NB4 (cell line): ENCODE measurements at regions not wholly inside any gene's neighbourhood (a gene's known extent, or its start where the extent isn't known, plus 50 kb on each side); places are given as distances from the start of the nearest gene placed in this dataset.

Experiments
- DNase-seq: peaks from one replicate; pipeline ENCODE4 v3.0.0; 2010; ENCODE audit warnings: low read depth
- H3K4me3 ChIP-seq: one replicate; pipeline ENCODE4 v1.5.1; 2011; ENCODE audit warnings: mild to moderate bottlenecking, low read depth, low read length, moderate library complexity
- MAX ChIP-seq: IDR thresholded peaks from 2 replicates; pipeline ENCODE4 v1.6.1; 2011; ENCODE audit warnings: low read depth, low read length
- MYC ChIP-seq: IDR thresholded peaks from 2 replicates; pipeline ENCODE4 v1.6.1; 2011; ENCODE audit warnings: low read depth, low read length
- POLR2A ChIP-seq: IDR thresholded peaks from 2 replicates; pipeline ENCODE4 v1.6.1; 2011; ENCODE audit warnings: mild to moderate bottlenecking; ENCODE audit not compliant: insufficient read length; ENCODE audit errors: extremely low read depth
- TF ChIP-seq, protein P1 (sequence below): IDR thresholded peaks from one replicate; pipeline ENCODE4 v1.5.1; 2012; ENCODE audit warnings: low read depth, low read length

GRCh38 chr4:107467461-107467860 is 252.6 kb downstream of the PAPSS1 start:
- no peak overlapping the region for H3K4me3 ChIP-seq
- TF ChIP-seq POLR2A (no peak), MYC (no peak), MAX (no peak)
- TF ChIP-seq, protein P1, sequence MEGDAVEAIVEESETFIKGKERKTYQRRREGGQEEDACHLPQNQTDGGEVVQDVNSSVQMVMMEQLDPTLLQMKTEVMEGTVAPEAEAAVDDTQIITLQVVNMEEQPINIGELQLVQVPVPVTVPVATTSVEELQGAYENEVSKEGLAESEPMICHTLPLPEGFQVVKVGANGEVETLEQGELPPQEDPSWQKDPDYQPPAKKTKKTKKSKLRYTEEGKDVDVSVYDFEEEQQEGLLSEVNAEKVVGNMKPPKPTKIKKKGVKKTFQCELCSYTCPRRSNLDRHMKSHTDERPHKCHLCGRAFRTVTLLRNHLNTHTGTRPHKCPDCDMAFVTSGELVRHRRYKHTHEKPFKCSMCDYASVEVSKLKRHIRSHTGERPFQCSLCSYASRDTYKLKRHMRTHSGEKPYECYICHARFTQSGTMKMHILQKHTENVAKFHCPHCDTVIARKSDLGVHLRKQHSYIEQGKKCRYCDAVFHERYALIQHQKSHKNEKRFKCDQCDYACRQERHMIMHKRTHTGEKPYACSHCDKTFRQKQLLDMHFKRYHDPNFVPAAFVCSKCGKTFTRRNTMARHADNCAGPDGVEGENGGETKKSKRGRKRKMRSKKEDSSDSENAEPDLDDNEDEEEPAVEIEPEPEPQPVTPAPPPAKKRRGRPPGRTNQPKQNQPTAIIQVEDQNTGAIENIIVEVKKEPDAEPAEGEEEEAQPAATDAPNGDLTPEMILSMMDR, result no peak
- DNase-seq, result no peak

GRCh38 chr4:107458194-107458593 is 261.8 kb downstream of the PAPSS1 start:
- TF ChIP-seq POLR2A, result no peak
- no peak overlapping the region for H3K4me3 ChIP-seq
- DNase-seq, result no peak

DNA sequence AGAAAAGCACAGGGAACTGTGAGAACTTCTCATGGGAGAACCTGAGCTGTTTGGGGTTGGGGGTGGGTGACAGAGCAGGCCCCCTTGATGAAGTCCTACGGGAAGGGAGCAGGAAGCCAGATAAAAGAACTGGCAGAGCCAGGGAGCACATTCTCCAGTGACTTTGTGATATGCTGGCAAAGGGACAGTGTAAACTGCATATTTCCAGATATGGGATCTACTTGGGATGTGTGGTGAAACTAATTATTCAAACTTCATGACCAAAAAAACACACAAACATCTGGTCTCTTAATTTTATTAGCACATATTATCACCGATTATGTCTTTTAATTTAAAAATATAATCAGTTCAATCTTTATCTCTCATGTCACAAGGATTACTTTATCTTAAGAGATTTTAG is 266.0 kb downstream of the PAPSS1 start:
- DNase-seq, result no peak
- no peak overlapping the region for H3K4me3 ChIP-seq
- TF ChIP-seq, protein P1, result no peak
- no peak for TF ChIP-seq MYC

GRCh38 chr4:107452717-107453630 is 267.1 kb downstream of the PAPSS1 start:
- no peak for DNase-seq
- TF ChIP-seq, protein P1, result no peak
- TF ChIP-seq MYC (no peak), MAX (no peak), POLR2A (no peak)

GRCh38 chr4:107449611-107450369 is 270.2 kb downstream of the PAPSS1 start:
- TF ChIP-seq, protein P1, result no peak
- TF ChIP-seq MYC, result no peak
- TF ChIP-seq MAX, result no peak
- TF ChIP-seq POLR2A, result no peak
- no peak for DNase-seq
- no peak overlapping the region for H3K4me3 ChIP-seq

More at GRCh38 chr4:107452717-107453630, 267.1 kb downstream of the PAPSS1 start:
- H3K4me3 ChIP-seq, result no peak overlapping the region

DNA sequence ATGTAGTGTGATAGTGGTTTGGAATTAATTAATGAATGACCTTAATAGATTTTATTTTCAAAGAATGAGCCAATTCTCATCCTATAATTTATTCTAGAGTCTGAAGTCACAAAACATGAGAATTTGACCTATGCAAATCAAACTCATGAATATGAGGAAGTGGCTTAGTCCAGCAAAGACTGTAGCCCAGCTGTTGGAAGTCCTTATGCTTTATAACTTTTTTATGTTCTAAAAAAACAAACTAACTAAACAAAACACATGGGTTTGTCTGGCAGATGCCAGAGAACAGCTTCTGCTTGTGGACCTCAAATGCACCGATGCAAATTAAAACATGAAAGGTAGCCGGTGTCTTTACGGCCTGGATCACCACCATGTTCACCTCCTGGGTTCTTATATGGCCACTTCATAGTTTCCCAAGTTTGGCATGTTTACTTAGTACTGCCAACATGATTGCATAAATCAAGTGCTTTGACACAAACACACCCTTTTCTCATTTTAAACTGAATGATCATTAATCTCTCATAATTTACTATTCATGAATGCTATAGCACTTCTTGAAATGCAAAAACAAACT is 277.4 kb downstream of the PAPSS1 start:
- TF ChIP-seq, protein P1, result no peak
- no peak for TF ChIP-seq MYC
- TF ChIP-seq MAX, result no peak
- no peak for TF ChIP-seq POLR2A

More for the DNA sequence above, 277.4 kb downstream of the PAPSS1 start:
- DNase-seq, result no peak
- no peak overlapping the region for H3K4me3 ChIP-seq
